ELF-1 (cell line): ENCODE measurements at regions not wholly inside any gene's neighbourhood (a gene's known extent, or its start where the extent isn't known, plus 50 kb on each side); places are given as distances from the start of the nearest gene placed in this dataset.
"Not testable (repeated sequence)": the region's sequence is repeated elsewhere in the genome, so short reads cannot be mapped to it uniquely, and the experiment has no call there.

Source experiments
- DNase-seq: peaks from one replicate; pipeline ENCODE4 v3.0.0-alpha.2; 2016; ENCODE audit warnings: low read depth, low spot score

DNA sequence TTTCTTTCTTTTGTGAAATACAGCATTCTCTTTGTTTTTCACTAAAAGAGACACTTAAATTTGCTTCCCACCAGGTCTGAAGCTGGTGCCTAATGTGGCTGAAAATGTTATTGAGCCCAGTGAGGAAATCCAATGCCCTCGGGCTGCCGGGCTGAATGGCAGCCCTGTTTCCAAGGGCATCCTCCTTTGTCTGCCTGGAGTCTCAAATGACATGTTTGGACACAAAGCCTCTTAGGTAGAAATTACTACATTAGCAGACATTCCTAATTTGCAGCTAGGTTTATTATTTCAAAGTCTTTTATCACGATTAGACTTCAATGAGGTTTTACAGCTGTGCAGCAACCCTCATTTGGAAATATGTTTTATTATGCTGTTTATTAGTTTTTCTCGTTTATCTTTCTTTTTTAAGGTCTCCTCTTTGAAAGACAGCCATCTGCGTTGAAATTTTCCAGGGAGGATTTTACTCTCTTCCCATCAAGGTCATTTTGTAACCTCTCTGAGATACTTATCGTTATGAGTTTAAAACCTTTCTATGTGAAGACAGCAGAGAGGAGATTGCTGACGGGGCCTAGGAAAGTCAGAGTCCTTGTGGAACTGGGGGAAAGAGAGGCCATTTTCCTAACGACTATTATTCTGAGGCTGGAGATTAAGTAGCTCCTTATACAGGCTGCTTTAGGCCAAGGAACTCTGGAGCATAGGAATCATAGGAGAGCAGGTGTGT is 59.0 kb upstream of the ZNF532 start:
- peak; percentile 88 for DNase-seq

DNA sequence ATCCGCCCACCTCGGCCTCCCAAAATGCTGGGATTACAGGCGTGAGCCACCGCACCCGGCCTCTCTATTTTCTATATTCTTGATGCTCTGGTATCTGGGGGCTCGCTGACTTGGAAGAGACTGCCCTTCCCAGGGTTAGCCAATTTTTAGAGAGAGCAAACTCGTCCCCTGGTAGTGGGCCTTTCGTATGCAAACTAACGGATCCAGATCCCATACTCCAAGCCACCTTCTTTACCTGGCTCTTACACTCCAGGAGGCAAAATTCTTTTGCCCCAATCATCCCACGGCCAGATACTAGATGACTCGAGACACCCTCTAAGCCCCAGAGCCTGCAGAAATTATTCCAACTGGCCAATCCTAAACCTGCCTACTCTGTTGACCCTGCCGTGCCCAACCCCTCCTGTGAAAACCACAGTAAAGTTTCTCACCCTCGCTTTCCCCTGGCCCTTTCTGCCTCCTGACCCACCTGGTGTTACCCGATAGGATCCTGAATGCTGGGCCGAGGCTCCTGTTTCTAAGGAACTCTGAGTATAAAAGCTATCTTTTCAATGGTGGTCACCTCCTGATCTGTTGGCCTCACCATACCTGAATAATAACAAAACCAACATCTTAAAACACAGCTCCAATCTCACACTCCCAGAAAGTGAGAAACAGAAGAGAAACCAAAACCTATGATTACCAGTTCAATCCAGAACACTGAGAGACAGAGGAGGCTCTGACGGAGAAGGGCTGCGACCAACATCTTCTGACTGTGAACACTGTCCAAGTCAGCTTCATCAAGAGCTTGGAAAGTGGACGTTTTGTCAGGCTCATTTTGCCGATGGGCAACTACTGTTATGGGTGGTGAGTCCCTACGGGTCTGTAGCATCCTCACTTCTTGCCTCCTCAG is 57.6 kb upstream of the ZNF532 start:
- no peak for DNase-seq

DNA sequence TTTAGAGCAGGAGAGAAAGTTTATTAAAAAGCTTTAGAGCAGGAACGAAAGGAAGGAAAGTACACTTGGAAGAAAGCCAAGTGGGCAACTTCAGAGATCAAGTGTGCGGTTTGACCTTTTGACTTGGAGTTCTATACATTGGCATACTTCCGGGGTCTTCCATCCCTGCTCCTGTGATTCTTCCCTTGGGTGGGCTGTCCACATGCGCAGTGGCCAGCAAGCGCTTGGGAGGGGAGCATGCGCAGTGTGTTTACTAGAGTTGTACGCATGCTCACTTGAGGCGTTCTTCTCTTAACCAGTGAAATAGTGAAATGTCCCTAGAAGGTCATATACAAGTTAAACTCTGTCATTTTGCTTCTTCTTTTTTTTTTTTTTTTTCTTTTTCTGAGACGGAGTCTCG is 56.9 kb upstream of the ZNF532 start:
- no peak for DNase-seq

DNA sequence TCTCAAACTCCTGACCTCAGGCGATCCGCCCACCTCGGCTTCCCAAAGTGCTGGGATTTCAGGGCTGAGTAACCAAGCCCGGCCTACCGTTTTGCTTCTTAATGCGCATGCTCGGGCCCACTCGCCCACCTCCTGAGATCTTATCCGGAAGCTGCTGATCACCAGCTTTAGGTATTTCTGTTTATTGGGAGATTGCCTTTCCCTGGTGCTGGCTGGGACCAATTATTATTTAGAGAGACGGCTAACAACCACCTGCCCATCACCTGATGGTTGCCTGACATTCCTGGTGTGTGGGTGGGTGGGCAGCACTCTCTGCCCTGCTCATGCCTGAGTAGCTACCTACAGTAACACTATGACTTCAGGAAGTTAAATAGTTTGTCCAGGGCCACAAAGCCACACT is 56.3 kb upstream of the ZNF532 start:
- peak; percentile 66 for DNase-seq

DNA sequence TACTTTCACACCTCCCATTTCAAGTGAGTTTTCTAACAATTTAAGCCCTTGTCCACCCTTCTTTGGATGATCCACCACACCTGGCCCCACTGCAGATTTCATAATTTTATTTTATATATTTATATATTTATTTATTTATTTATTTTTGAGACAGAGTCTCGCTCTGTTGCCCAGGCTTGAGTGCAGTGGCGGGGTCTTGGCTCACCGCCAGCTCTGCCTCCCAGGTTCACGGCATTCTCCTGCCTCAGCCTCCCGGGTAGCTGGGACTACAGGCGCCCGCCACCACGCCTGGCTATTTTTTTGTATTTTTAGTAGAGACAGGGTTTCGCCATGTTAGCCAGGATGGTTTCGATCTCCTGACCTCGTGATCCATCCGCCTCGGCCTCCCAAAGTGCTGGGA is 52.8 kb upstream of the ZNF532 start:
- not testable (repeated sequence) for DNase-seq

DNA sequence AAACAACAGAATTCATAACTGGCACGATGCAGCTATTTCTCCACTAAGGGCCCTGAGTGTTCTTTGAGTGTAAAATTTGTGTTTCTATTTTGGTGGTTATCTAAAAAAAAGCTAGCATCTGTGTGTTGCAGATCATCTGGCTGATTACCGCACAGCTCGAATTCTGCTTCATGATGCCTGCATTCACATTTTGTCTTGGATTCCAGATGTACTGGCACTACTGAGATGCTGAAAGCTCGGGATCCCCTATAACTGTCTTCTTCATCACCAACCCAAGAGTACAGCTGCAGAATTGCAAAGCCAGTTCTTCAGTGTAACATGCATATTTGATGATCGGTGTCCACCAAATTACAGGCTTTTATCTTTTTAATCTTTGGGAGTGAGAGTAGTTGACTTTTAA is 51.6 kb upstream of the ZNF532 start:
- no peak for DNase-seq

DNA sequence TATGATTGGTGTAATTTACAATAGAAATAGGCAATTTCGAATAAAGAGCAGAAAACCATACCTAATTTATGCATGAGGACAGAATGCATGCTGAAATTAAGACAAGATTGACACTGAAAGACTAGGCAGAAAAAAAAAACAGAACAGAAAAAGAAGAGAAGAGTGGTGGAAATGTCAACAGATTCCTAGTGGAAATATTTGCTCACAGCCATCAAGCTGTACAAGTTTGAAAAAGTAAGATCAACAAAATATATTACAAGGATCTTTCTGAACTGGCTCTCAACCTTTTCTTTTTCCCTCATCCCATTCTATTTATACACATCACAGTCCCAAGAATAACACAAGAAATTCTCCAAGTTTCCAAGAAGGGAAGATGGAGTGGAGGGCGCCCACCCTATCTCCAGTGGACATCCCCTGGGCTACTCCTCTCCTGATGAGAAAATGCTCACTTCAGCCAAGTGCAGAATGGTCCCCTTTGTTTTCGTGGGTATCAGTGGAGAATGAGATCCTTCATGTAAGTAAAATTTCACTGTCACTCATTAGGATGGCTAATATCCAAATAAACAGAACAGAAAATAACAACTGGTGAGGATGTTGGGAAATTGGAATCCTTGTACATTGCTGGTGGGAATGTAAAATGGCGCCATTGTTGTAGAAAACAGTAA is 51.0 kb upstream of the ZNF532 start:
- no peak for DNase-seq

DNA sequence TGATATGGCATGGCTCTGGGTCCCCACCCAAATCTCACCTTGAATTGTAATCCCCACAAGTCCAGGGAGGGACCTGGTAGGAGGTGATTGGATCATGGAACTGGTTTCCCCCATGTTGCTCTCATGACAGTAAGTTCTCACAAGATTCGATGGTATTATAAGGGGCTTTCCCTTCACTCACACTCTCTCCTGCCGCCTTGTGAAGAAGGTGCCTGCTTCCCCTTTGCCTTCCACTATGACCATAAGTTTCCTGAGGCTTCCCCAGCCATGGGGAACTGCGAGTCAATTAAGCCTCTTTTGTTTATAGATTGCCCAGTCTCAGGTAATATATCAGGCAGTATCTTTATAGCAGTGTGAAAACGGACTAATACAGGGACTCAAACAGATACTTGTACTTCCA is 50.4 kb upstream of the ZNF532 start:
- no peak for DNase-seq
